ENCODE measurements at regions not wholly inside any gene's neighbourhood (a gene's known extent, or its start where the extent isn't known, plus 50 kb on each side); places are given as distances from the start of the nearest gene placed in this dataset.

- no peak for DNase-seq
- Histone ChIP-seq H3K4me1 (ENCODE audit: control insufficient read depth in 1 of 2, insufficient read depth in 2 of 2, low read depth in 1 of 2, low read length in 1 of 2) (peaks cover 0 to 11% of the 10 kb centered on the region in 2 experiments; a peak in 2 of 4 replicates), H4K20me1 (ENCODE audit: insufficient read depth) (no peaks in the 10 kb centered on the region), H3K27me3 (ENCODE audit: insufficient read depth) (no peaks in the 10 kb centered on the region), H3K4me3 (ENCODE audit: low read depth in 2 of 2, low read length in 1 of 2) (no peak overlapping the region), H3K9ac (no peak overlapping the region), H3K36me3 (replicated peaks in 1 of 2; ENCODE audit: control insufficient read depth in 1 of 2, insufficient read depth in 2 of 2, low read length in 1 of 2) (no peaks in the 10 kb centered on the region), H3K27ac (ENCODE audit: low read depth in 2 of 2, low read length in 1 of 2) (no peak overlapping the region), H3K9me2 (no peaks in the 10 kb centered on the region), H3K9me3 (no peaks in the 10 kb centered on the region), H3K79me2 (ENCODE audit: insufficient read depth) (no peaks in the 10 kb centered on the region), H3F3A (replicated peaks; ENCODE audit: insufficient read depth) (no peaks in the 10 kb centered on the region), H3K4me2 (no peak overlapping the region), H2AFZ (ENCODE audit: low read depth) (no peak overlapping the region)
- TF ChIP-seq ELF1 (IDR thresholded peaks at IDR 0.05) (no peak), MAX (IDR thresholded peaks at IDR 0.05; ENCODE audit: low read depth) (no peak), POLR2AphosphoS5 (IDR thresholded peaks at IDR 0.05; ENCODE audit: low read depth, low read length) (no peak), EZH2phosphoT487 (IDR thresholded peaks at IDR 0.05; ENCODE audit: borderline replicate concordance, low read depth) (no peak)
- ChIA-PET CTCF (interaction anchor here (1.7 kb wide), 1 partner anchor 460 kb away, joined by 3 read pairs; no protein-coding TSS in a partner anchor), POLR2A (interaction anchor here (0.6 kb wide), 1 partner anchor 150 kb away, joined by 3 read pairs; no protein-coding TSS in a partner anchor)
- 88% methylated on average over 2 of the region's 2 CpGs for WGBS (ENCODE audit: low lambda C conversion rate)
Observed at GRCh38 chr2:217158928-217159327, 299.1 kb upstream of the TNP1 start.

DNA sequence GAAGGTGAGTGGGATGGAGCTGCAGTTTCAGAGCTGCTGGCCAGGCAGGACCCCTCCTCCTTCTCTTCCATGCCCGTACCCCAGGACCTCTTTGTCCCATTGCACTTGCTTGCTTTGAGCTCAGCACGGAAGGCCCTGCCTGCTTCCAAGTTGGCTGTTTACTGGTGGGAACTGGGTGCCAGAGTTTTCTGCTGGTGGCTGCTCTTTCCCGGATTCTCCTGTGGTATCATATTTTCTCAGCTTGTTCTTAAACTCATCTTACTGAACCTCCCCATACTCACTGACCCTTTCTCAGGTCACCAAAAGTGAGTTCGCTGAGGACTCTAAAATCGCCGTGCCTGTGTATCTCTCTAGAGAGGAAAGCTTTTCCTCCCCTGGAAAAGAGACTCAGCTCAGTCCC is 297.7 kb upstream of the TNP1 start:
- Histone ChIP-seq H3K4me1 (ENCODE audit: control insufficient read depth in 1 of 2, insufficient read depth in 2 of 2, low read depth in 1 of 2, low read length in 1 of 2) (peaks cover 0 to 7% of the 10 kb centered on the region in 2 experiments; a peak in 1 of 4 replicates), H3K9me3 (no peaks in the 10 kb centered on the region), H3K9ac (no peak overlapping the region), H3F3A (replicated peaks; ENCODE audit: insufficient read depth) (no peaks in the 10 kb centered on the region), H3K4me3 (ENCODE audit: low read depth in 2 of 2, low read length in 1 of 2) (no peak overlapping the region), H4K20me1 (ENCODE audit: insufficient read depth) (no peaks in the 10 kb centered on the region), H3K27me3 (ENCODE audit: insufficient read depth) (no peaks in the 10 kb centered on the region), H2AFZ (ENCODE audit: low read depth) (no peak overlapping the region), H3K79me2 (ENCODE audit: insufficient read depth) (no peaks in the 10 kb centered on the region), H3K4me2 (no peak overlapping the region), H3K27ac (ENCODE audit: low read depth in 2 of 2, low read length in 1 of 2) (no peak overlapping the region), H3K36me3 (replicated peaks in 1 of 2; ENCODE audit: control insufficient read depth in 1 of 2, insufficient read depth in 2 of 2, low read length in 1 of 2) (no peaks in the 10 kb centered on the region), H3K9me2 (no peaks in the 10 kb centered on the region)
- 87% methylated on average over 6 of the region's 6 CpGs for WGBS (ENCODE audit: low lambda C conversion rate)
- ChIA-PET POLR2A (no interaction called here), CTCF (interaction anchor here (1.0 to 3.4 kb wide), 3 partner anchors 8 to 459 kb away, joined by 3 to 11 read pairs (median 4); no protein-coding TSS in a partner anchor)
- TF ChIP-seq RAD21 (IDR thresholded peaks at IDR 0.05; ENCODE audit: low read length) (no peak), NRF1 (IDR thresholded peaks at IDR 0.05; ENCODE audit: low read depth, low read length) (no peak), MEF2A (IDR thresholded peaks at IDR 0.05; ENCODE audit: borderline replicate concordance, low read depth) (no peak), FOSL2 (IDR thresholded peaks at IDR 0.05; ENCODE audit: borderline replicate concordance, low read depth) (no peak), SIN3A (IDR thresholded peaks at IDR 0.05; ENCODE audit: borderline replicate concordance, low read depth, low read length) (no peak), GABPA (IDR thresholded peaks at IDR 0.05; ENCODE audit: low read depth) (no peak), MAX (IDR thresholded peaks at IDR 0.05; ENCODE audit: low read depth) (no peak), FOXM1 (IDR thresholded peaks at IDR 0.05; ENCODE audit: low read depth) (no peak)
- no peak for DNase-seq

GRCh38 chr2:217156801-217157200 is 296.9 kb upstream of the TNP1 start:
- H3K4me3 ChIP-seq (ENCODE audit: low read depth in 2 of 2, low read length in 1 of 2), result no peak overlapping the region
- H3K9ac ChIP-seq, result no peak overlapping the region
- H3K79me2 ChIP-seq (ENCODE audit: insufficient read depth), result no peaks in the 10 kb centered on the region
- no peak for DNase-seq
- H3K27ac ChIP-seq (ENCODE audit: low read depth in 2 of 2, low read length in 1 of 2), result no peak overlapping the region
- ChIA-PET CTCF (interaction anchor here (1.3 to 3.4 kb wide), 2 partner anchors 9 to 458 kb away, joined by 4 to 11 read pairs; no protein-coding TSS in a partner anchor), POLR2A (no interaction called here)
- WGBS (ENCODE audit: low lambda C conversion rate), result 78% methylated on average over 2 of the region's 2 CpGs
- no peaks in the 10 kb centered on the region for H3F3A ChIP-seq (replicated peaks; ENCODE audit: insufficient read depth)
- H3K36me3 ChIP-seq (replicated peaks in 1 of 2; ENCODE audit: control insufficient read depth in 1 of 2, insufficient read depth in 2 of 2, low read length in 1 of 2), result no peaks in the 10 kb centered on the region
- no peaks in the 10 kb centered on the region for H3K9me3 ChIP-seq
- H3K4me1 ChIP-seq (ENCODE audit: control insufficient read depth in 1 of 2, insufficient read depth in 2 of 2, low read depth in 1 of 2, low read length in 1 of 2), result peaks cover 1 to 4% of the 10 kb centered on the region in 2 experiments; a peak in 2 of 4 replicates
- no peaks in the 10 kb centered on the region for H3K9me2 ChIP-seq
- no peaks in the 10 kb centered on the region for H3K27me3 ChIP-seq (ENCODE audit: insufficient read depth)
- no peak overlapping the region for H2AFZ ChIP-seq (ENCODE audit: low read depth)
- H4K20me1 ChIP-seq (ENCODE audit: insufficient read depth), result no peaks in the 10 kb centered on the region
- no peak overlapping the region for H3K4me2 ChIP-seq
- no peak for TF ChIP-seq TAF1 (IDR thresholded peaks at IDR 0.05; ENCODE audit: borderline replicate concordance, low read depth, low read length)
- TF ChIP-seq, protein P1, sequence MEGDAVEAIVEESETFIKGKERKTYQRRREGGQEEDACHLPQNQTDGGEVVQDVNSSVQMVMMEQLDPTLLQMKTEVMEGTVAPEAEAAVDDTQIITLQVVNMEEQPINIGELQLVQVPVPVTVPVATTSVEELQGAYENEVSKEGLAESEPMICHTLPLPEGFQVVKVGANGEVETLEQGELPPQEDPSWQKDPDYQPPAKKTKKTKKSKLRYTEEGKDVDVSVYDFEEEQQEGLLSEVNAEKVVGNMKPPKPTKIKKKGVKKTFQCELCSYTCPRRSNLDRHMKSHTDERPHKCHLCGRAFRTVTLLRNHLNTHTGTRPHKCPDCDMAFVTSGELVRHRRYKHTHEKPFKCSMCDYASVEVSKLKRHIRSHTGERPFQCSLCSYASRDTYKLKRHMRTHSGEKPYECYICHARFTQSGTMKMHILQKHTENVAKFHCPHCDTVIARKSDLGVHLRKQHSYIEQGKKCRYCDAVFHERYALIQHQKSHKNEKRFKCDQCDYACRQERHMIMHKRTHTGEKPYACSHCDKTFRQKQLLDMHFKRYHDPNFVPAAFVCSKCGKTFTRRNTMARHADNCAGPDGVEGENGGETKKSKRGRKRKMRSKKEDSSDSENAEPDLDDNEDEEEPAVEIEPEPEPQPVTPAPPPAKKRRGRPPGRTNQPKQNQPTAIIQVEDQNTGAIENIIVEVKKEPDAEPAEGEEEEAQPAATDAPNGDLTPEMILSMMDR (IDR thresholded peaks at IDR 0.05), result no peak
- no peak for TF ChIP-seq TCF12 (IDR thresholded peaks at IDR 0.05)
- TF ChIP-seq, protein P2, sequence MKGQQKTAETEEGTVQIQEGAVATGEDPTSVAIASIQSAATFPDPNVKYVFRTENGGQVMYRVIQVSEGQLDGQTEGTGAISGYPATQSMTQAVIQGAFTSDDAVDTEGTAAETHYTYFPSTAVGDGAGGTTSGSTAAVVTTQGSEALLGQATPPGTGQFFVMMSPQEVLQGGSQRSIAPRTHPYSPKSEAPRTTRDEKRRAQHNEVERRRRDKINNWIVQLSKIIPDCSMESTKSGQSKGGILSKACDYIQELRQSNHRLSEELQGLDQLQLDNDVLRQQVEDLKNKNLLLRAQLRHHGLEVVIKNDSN (IDR thresholded peaks at IDR 0.05; ENCODE audit: borderline replicate concordance, low read depth), result no peak
- TF ChIP-seq REST (IDR thresholded peaks at IDR 0.05; ENCODE audit: low read depth, low read length), result no peak
- no peak for TF ChIP-seq JUND (IDR thresholded peaks at IDR 0.05)
- TF ChIP-seq EZH2phosphoT487 (IDR thresholded peaks at IDR 0.05; ENCODE audit: borderline replicate concordance, low read depth), result no peak
